Activated T-helper 1 cell treated with anti-CD3 and anti-CD28 coated beads, Interleukin-2, amount 50 U/mL, for 16 hours (primary cell): ENCODE measurements at regions not wholly inside any gene's neighbourhood (a gene's known extent, or its start where the extent isn't known, plus 50 kb on each side); places are given as distances from the start of the nearest gene placed in this dataset.

Experiments used
- DNase-seq, 2 donors: peaks; one replicate each; pipeline ENCODE4 v3.0.0-alpha.2; 2020; ENCODE audit warnings: low read depth in 1 of 2, low spot score in 1 of 2

DNA sequence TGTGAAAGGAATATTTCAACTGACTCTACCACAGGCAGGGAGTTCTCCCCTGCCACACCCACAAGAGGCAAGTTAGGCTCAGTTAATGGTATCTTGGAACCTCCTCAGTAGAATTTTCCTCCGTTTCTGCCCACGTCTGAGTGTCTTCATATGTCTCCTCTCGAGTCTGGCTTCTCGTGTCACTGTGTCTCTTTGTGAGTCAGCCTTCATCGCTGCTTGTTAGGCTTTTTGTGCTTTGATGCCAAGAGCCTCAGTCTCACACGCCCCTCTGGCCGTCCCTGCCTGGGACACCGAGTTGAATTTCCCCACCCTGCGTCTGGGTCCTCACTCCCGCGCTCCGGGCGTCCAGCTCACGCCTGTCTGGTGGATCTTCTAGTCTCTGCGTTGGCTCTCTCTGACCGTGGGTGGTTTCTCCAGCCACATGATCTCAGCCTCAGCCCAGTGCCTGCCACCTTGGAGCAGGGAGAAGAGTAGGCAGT lies 125.7 kb upstream of the GADD45A start:
- no peak for DNase-seq

DNA sequence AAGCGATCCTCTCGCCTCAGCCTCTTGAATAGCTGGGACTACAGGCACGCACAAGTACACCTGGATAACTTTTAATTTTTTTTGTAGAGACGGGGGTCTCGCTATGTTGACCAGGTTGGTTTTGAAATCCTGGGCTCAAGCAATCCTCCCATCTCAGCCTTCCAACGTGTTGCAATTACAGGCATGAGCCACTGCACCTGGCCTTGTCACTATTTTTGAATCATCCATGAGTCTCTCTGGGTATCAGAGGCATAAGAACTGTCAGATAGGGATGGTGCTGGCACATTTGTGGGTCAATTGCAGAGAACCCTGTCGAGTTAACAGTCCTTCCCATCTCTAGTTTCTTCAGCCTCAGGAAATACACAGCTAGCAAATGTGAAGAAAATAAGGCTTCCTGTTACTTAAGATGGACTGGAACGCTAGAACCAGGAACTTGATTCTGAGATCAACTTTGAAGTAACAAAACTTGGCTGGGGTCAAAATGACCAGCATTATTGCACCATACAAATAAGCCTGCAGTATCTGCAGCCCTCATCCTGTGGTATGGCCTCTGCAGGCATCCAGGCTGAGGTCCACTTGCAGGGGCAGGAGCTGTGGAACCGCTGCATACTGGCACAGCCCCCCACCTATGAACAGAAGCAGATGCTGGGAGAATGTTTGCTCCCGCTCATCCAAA lies 124.3 kb upstream of the GADD45A start:
- no peak for DNase-seq

DNA sequence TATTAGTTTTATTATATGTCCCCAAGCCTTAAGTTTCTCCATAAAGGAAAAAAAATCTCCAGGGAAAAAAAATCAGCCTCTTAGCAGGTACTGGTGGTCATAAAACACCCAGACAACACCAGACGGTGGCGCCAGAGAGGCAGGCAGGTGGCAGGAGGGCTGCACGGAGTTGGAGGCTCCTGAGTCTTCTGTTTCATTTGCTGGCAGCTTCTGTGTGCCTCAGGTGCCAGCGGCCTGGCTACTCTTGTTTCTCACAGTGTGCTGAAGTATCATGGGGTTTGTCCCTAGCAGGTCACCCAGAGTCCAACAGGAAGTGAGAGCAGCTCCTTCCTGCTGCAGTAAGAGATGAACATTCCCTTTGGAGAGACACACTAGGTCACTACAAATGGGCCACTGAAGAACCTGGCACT lies 123.3 kb upstream of the GADD45A start:
- peak; percentile 62 to 72 for DNase-seq

DNA sequence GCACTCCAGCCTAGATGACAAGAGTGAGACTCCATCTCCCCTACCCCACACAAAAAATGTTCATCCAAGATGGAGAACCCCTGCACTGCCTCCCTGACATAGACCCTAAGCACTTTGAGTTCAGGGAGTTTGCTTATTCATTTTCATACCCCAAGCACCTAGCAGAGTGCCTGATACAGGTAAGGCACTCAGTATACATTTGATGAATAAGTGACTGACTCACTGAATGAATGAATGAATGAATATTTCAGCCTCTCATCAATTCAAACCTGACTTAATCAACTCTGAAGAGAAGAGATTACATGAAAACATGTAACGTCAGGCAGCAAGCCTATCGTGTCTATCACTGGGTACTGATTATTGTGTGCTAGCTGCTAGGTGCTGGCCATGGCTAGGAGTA lies 121.3 kb upstream of the GADD45A start:
- no peak for DNase-seq

DNA sequence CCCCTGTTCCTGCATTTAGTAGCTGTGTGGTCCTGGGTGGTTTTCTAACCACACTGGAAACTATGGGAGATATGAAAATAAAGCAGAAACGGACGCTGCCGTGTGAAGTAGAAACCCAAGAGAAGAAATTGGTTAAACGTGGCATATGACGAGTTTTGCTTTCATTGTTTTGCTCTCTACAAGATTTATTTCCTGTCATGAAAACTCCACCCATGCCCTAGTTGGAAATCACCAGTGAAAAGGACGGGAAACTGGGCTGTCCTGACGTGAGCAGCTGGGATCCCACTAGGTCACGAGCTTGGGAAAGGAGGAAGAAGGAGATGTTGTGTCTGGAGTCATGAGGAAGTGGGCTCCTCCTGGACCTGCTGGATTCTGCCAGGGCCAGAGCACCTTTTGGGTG lies 120.8 kb upstream of the GADD45A start:
- no peak for DNase-seq

DNA sequence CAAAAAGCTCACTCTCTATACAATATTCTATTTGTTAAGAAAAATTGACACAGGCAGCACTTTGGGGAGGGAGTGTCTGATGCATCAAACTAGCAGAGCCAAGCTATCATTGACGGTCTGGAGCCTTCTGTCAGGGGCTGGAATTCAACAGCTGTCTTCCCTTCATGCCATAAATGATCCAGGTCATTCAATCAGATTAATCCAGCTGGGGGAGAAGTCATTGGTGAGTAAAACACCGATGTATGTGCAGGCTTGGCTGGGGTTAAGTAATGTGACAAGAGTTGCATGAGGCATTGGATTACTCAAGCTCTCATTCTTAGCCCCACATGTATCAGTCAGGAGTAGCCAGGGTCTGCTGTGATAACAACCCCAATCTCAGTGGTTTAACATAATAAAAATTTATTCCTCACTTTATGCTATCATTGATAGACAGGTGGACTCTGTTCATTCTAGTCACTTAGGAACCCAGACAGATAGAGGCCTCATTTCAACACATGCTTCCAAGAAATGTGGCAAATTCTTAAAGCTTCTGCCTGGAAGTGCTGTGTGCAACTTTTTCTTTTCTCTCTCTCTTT lies 118.1 kb upstream of the GADD45A start:
- DNase-seq = no peak

DNA sequence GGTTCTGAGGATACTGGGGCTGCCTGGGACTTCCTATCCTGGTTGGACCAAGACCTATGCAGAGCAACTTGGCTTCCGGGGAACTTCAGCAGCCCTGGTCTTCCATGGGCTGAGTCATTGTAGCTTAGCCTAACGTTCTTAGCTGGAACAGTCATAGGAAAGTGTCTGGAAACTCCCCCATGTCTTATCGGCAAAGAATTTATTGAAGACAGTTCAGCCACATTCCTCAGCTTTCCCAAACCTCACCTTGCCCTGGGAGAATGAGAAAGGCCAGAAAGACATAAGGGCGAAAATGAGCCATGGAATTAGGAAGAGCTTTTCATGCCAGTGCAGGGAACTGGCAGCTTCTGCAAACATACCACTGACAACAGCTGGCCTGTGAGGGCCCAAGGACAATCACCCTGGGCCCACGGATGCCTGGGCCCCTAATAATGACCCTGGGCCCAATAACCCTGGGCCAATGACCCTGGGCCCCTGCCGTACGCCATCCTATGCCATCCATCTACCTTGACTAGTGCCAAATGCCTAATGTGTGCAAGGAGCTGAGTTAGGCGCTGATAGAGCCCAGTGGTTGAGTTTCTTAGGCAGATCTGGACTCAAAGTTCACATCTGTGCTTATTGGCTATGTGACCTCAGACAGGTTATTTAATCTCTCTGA lies 114.4 kb upstream of the GADD45A start:
- no peak for DNase-seq

DNA sequence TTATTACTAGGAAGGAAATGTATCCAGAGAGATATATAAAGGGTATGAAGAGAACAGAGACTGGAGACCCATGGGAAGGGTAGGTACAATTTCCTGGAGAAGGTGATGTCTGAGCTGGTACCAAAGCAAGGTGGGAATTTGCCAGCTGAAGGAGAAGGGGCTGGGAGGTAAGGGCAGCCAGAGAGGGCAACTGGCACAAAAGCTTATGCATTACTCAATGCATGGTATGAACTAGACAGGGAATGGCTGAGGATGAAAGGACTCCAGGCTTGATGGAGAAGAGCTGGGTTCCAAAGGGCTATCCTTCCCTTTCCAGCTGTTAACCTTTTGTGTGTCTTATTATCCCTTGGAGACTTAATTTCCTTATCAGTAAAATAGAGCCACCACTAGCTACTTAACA lies 113.6 kb upstream of the GADD45A start:
- no peak for DNase-seq

DNA sequence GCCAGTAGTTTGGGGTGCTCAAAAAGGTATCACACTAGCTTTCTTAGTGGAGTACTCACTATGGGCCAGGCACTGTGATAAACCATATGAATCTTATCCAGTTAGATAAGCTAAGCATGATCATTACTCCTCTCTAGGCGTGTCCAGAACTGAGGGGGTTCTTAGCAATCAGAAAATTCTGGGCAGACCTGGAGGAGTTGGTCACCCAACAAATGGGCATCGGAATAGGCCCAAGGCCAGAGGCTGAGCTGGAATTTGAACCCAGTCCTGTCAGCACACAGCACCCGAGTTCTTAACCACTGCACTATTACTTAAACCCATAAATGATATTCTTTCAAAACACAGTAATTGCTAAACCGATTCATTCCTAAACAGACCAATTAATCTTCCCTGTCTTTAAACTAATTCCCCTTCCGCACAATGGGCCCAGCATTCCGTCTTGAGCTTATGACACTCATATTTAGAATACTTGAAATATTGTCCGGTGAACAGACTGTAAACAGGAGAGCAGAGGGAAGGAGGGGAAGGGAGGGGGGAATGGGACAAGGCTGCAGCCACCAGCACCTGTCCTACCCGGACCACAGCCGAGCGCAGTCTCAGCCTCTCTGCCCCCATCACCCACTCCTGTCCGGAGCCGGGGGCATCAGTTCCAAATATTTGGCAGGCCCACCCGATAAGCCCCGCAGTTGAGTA lies 113.0 kb upstream of the GADD45A start:
- DNase-seq = no peak

DNA sequence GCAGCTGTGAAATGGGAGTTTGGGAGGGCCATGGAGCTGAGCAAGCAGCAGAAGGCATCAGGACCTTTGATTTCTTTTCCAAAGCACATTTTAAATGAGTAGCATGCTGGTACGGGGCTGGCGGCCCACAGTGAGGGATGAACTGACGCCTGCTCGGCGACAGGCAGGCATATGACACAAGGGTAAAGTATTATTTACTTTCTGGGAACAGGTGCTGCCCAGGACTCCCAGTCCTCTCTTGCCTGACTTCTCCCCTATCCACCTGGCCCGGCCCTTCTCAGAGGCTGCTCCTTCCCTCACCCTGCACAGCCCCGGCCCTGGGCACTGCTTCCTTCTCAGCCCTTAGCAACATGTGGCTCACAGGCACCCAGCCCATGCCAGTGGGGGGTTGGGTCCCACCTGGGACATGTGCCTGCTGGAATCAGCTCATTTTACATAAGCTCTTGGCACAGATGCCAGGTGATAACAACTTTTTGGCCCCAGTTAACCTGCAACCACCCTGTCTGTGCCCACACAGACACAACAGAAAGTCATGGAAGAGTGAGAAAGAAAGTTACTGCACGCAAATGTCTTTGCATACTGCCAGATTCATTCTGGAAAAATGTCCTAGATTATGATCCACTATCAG lies 112.3 kb upstream of the GADD45A start:
- DNase-seq = no peak

DNA sequence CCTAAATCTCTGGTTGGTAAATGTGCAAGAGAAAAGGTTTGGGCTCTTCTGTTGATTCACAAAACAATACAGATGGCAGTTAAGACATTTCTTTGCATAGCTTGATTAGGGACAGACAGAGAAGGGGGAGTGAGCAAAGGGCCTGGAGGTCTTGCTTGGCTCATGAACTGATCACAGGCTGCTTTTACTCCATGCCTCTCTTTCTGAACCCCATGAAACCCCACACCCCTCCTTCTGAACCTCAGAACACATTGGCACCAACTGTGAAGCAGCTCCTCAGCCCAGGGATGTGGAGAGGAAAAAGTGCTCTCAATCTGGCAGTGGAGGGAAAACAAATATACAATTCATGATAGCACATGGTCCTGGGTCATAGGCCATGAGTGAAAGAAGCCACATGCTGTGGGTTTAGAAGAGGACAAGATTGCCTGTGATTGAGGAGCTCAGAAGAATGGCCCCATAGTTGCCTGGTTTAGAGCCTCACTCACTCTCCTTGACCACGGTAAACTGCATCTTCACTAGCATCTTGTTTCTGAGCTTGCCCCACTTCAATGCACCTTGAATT lies 111.6 kb upstream of the GADD45A start:
- no peak for DNase-seq

DNA sequence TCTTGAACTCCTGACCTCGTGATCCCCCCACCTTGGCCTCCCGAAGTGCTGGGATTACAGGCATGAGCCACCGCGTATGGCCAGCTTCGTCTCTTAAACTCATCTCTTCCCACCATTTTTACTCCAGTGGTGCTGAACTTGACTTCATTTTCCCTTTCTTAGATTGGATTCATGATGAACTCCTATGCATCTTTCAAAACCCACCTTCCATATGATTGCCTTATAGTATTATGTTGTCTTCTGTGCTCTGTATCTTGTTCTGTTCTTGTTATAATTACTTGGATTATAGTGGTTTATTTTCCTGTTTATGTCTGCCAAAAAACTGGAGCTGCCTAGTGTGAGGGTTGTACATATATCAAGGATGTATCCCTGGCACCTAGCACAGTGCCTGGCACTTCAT lies 110.8 kb upstream of the GADD45A start:
- no peak for DNase-seq

DNA sequence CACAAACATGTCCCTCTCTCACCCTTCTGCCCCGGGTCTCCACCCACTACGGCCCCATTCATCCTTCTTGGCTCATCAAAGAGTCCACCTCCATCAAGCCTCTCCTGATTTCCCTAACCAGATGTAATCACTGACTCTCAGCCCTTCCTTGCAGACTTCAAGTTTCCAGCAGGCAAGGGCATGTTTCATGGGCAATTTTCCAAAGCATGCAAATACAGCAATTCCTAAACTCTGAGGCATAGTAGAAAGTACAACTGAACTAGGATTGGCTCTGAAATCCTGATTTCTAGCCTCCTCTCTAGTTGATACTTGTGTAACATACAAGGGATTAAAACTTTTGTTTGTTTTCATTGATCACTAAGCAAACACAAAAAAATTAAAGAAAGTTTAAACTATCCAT lies 109.1 kb upstream of the GADD45A start:
- no peak for DNase-seq

DNA sequence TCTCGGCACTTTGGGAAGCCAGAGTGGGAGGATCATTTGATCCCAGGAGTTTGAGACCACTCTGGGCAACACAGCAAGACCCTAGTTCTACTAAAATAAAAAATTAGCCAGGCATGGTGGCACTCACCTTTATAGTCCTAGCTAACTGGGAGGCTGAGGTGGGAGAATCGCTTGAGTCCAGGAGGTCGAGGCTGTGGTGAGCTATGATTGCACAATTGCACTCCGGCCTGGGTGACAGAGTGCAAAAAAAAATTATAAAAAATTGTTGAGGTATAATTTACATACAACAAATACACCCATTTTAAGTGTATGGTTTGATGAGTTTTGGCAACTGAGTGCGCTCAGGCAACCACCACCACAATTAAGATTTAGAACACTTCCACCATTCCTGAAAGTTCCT lies 108.5 kb upstream of the GADD45A start:
- no peak for DNase-seq

DNA sequence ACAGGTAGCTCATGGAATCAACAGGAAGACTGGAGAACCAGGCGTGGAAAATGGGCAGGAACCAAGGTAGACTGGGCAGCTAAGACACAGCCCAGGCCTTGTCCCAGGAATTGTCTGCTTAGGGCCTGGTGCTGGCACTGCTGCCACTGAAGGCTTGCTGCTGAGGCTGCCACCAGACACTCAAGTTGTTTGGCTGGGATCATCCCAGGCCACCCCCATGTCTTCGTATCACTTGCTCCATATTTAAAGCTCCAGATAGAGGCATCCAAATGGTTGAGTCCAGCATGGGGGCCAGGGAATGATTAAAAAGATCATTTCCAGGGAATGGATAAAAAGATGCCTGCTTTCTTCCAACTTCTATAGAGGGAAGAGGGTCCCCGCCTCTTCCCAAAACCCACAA lies 107.4 kb upstream of the GADD45A start:
- DNase-seq = no peak

DNA sequence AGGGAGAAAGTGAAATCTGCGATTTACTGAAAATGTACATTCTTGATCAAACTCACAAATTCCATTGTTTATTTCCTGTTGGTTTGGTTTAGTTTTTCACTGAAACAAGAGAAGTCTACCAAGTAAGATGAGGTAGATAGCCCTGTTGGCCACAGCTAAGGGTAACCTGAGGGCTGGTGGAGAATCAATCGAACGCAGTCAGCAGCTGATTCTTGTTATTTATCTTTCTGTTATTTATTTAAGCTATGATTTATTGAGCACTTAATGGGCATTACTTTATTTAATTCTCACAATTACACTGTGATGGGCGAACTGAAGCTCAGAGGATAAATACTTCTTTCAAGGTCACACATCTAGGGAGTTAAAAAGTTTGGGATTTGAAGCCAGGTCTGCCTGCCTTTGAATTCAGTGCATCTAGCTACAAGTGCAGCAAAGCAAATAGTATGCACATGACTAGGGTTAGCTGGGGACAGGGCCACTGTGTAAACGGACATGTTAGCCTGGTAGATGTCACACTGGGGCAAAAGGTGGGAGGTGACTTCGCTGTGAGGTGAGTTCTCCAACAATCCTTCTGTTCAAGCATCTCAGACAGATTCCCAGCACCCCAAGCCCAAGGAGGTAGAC lies 106.5 kb upstream of the GADD45A start:
- no peak for DNase-seq

DNA sequence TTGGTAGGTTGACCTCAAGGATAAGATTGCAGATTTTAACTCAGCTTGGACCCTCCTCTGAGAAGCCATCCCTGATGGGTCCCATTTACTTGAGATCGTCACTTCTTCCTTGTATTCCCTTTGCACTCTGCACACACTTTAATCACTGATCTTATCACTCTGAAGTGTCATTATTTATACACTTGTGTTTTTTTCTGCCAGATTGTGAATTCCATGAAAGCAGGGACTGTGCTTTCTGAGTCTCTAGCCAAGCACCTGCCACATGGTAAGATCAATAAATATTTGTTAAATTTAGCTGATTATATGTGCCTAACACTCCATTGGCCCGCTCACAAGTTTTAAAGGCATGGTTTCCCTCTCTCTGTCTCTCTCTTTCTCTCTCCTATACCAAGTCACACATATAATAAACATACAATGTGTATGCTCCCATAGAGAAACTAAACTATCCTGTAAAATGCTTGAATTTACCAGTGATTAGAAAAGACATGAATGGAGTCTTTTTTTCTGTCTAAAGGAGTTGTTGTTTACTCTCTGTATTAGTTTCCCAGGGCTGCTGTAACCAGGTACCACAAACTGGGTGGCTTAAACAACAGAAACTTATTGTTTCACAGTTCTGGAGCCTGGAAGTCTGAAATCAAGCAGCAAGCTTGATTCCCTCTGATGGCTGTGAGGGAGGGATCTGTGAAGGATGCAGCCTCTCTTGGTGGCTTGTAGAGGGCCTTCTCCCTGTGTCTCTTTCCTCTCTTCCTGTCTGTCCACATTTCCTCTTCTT lies 105.2 kb upstream of the GADD45A start:
- DNase-seq = no peak

DNA sequence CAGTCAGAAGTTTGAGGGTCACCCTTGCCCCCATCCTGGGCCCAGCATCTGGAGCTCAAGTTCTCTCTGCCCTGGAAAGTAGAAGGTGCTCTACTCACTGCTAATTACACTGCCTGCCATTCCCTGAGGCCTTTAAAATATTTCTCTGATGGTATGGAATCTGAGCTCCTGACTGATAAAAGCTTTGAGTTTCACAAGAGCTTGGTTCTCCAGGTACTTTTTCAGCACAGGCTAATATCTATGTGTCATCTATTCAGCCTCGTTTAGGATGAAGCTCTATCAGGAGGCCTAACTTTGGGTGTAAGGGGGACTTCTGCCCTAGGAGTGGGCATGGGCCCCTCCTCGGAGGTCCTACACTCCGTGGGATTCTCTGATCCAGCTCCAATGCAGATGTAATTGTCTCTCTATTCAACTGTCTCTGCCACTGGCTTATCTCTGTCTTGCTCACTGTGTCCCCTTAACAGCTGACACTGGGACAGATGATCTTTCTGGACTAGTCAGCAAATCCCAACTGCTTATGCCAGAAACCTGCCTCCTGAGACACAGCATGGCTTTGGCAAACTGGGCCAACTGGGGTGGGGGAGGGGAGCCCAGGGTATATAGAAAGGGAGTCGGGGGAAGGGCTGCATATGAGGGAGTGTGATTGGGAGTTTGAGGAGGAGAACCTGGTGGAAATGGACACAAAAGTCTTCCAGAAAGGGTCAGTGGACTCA lies 104.2 kb upstream of the GADD45A start:
- DNase-seq = no peak
